HEK293 (cell line): ENCODE measurements at regions not wholly inside any gene's neighbourhood (a gene's known extent, or its start where the extent isn't known, plus 50 kb on each side); places are given as distances from the start of the nearest gene placed in this dataset.

ENCODE experiments used
- CTCF ChIA-PET: fragments of 350-600 bp; formaldehyde crosslinking; extraction: SDS; loops from one replicate; lab custom pipeline; 2021; ENCODE audit warnings: antibody characterized with exemption; lab: Yijun Ruan, JAX
- POLR2A ChIA-PET: fragments of 300-600 bp; formaldehyde crosslinking; extraction: SDS; loops from one replicate; lab custom pipeline; 2020; ENCODE audit warnings: antibody characterized with exemption, inconsistent platforms; lab: Yijun Ruan, JAX
- H3K27ac ChIP-seq: fragments of 200-500 bp; sonication (Bioruptor generic); 2 replicates; pipeline ENCODE4 v1.5.1; 2014; ENCODE audit warnings: low read depth, low read length, control low read depth, inconsistent platforms; ENCODE audit errors: extremely low read depth
- H3K36me3 ChIP-seq, 2 experiments: fragments of 200-500 bp in 1 of 2; sonication (Bioruptor generic) in 1 of 2; 1 replicate in 1 of 2; 2 replicates in 1 of 2; pipeline ENCODE4 v1.5.1; 2014 to 2017; ENCODE audit warnings: inconsistent platforms in 2 of 2, low read length in 2 of 2; ENCODE audit not compliant: control insufficient read depth in 2 of 2, insufficient read depth in 1 of 2
- H3K4me1 ChIP-seq: fragments of 200-500 bp; sonication (Bioruptor generic); 2 replicates; pipeline ENCODE4 v1.5.1; 2014; ENCODE audit warnings: mild to moderate bottlenecking, low read length, inconsistent platforms; ENCODE audit not compliant: control insufficient read depth, insufficient read depth
- H3K4me3 ChIP-seq: 2 replicates; pipeline ENCODE4 v1.5.1; 2011; ENCODE audit warnings: low read depth, mild to moderate bottlenecking, control low read depth, low read length, moderate library complexity
- H3K9me3 ChIP-seq: fragments of 200-500 bp; sonication (Bioruptor generic); 2 replicates; pipeline ENCODE4 v1.5.1; 2014; ENCODE audit warnings: low read depth, low read length, inconsistent platforms; ENCODE audit not compliant: control insufficient read depth, insufficient read depth
- BCL11B ChIP-seq: fragments of 450-650 bp; formaldehyde crosslinking; IDR thresholded peaks from 2 replicates; pipeline ENCODE4 v1.5.1; 2016; ENCODE audit warnings: low read depth, missing biosample characterization, missing genetic modification characterization
- EGR2 ChIP-seq: fragments of 450-650 bp; formaldehyde crosslinking; IDR thresholded peaks from 2 replicates; pipeline ENCODE4 v1.5.1; 2016; ENCODE audit warnings: low read depth, missing biosample characterization, missing genetic modification characterization
- HOXA7 ChIP-seq: sonication (generic); formaldehyde crosslinking; IDR thresholded peaks from 2 replicates; pipeline ENCODE4 v1.8.1; 2022; ENCODE audit warnings: missing genetic modification reagents, borderline replicate concordance
- HOXC10 ChIP-seq: sonication (generic); formaldehyde crosslinking; IDR thresholded peaks from 2 replicates; pipeline ENCODE4 v1.8.1; 2023; ENCODE audit warnings: mild to moderate bottlenecking, missing genetic modification reagents
- OSR2 ChIP-seq: fragments of 450-650 bp; formaldehyde crosslinking; IDR thresholded peaks from 2 replicates; pipeline ENCODE4 v1.5.1; 2016; ENCODE audit warnings: missing biosample characterization, missing genetic modification characterization
- OVOL3 ChIP-seq: fragments of 450-650 bp; formaldehyde crosslinking; IDR thresholded peaks from 2 replicates; pipeline ENCODE4 v1.5.1; 2016; ENCODE audit warnings: missing biosample characterization, missing genetic modification characterization
- PRDM1 ChIP-seq: fragments of 450-650 bp; formaldehyde crosslinking; IDR thresholded peaks from 2 replicates; pipeline ENCODE4; 2016; ENCODE audit warnings: missing biosample characterization, missing genetic modification characterization
- SALL2 ChIP-seq: fragments of 450-650 bp; formaldehyde crosslinking; IDR thresholded peaks from 2 replicates; pipeline ENCODE4 v1.5.0; 2017; ENCODE audit warnings: missing biosample characterization, mild to moderate bottlenecking, missing genetic modification characterization, borderline replicate concordance
- SCRT1 ChIP-seq: fragments of 450-650 bp; formaldehyde crosslinking; IDR thresholded peaks from 2 replicates; pipeline ENCODE4 v1.5.1; 2016; ENCODE audit warnings: missing biosample characterization, missing genetic modification characterization, borderline replicate concordance
- SETDB1 ChIP-seq: IDR thresholded peaks from one replicate; pipeline ENCODE4 v1.6.1; 2017; ENCODE audit warnings: mild to moderate bottlenecking, low read length, moderate library complexity, mixed read lengths; ENCODE audit not compliant: insufficient read length
- WT1 ChIP-seq: fragments of 450-650 bp; formaldehyde crosslinking; IDR thresholded peaks from 2 replicates; pipeline ENCODE4 v1.5.1; 2016; ENCODE audit warnings: missing biosample characterization, missing genetic modification characterization
- ZNF10 ChIP-seq: fragments of 450-650 bp; formaldehyde crosslinking; IDR thresholded peaks from 2 replicates; pipeline ENCODE4 v1.5.1; 2017; ENCODE audit warnings: missing biosample characterization, missing genetic modification characterization
- ZNF202 ChIP-seq: fragments of 450-650 bp; formaldehyde crosslinking; IDR thresholded peaks from 2 replicates; pipeline ENCODE4 v1.5.1; 2016; ENCODE audit warnings: missing biosample characterization, missing genetic modification characterization, borderline replicate concordance
- ZNF214 ChIP-seq: fragments of 450-650 bp; formaldehyde crosslinking; IDR thresholded peaks from 2 replicates; pipeline ENCODE4 v1.5.1; 2017; ENCODE audit warnings: missing biosample characterization, mild to moderate bottlenecking, missing genetic modification characterization, borderline replicate concordance
- ZNF248 ChIP-seq: fragments of 450-650 bp; formaldehyde crosslinking; IDR thresholded peaks from 2 replicates; pipeline ENCODE4 v1.5.1; 2017; ENCODE audit warnings: missing biosample characterization, missing genetic modification characterization
- ZNF302 ChIP-seq: fragments of 450-650 bp; formaldehyde crosslinking; IDR thresholded peaks from 2 replicates; pipeline ENCODE4 v1.5.1; 2016; ENCODE audit warnings: missing biosample characterization, missing genetic modification characterization, low read depth
- ZNF335 ChIP-seq: fragments of 450-650 bp; formaldehyde crosslinking; conservative IDR thresholded peaks from 2 replicates; pipeline ENCODE4 v1.5.1; 2016; ENCODE audit warnings: missing biosample characterization, missing genetic modification characterization
- ZNF362 ChIP-seq: fragments of 450-650 bp; formaldehyde crosslinking; IDR thresholded peaks from 2 replicates; pipeline ENCODE4 v1.5.1; 2016; ENCODE audit warnings: missing biosample characterization, missing genetic modification characterization
- ZNF529 ChIP-seq: fragments of 450-650 bp; formaldehyde crosslinking; IDR thresholded peaks from 2 replicates; pipeline ENCODE4 v1.5.1; 2017; ENCODE audit warnings: missing genetic modification characterization, missing biosample characterization; ENCODE audit not compliant: insufficient replicate concordance
- ZNF558 ChIP-seq: fragments of 450-650 bp; formaldehyde crosslinking; IDR thresholded peaks from 2 replicates; pipeline ENCODE4 v1.5.1; 2016; ENCODE audit warnings: missing biosample characterization, missing genetic modification characterization
- ZNF561 ChIP-seq: fragments of 450-650 bp; IDR thresholded peaks from 2 replicates; pipeline ENCODE4 v1.5.1; 2018; ENCODE audit warnings: missing biosample characterization, missing genetic modification characterization, borderline replicate concordance
- ZNF658 ChIP-seq: fragments of 450-650 bp; formaldehyde crosslinking; IDR thresholded peaks from 2 replicates; pipeline ENCODE4; 2016; ENCODE audit warnings: missing biosample characterization, missing genetic modification characterization
- ZNF747 ChIP-seq: fragments of 450-650 bp; formaldehyde crosslinking; IDR thresholded peaks from 2 replicates; pipeline ENCODE4 v1.5.1; 2016; ENCODE audit warnings: missing biosample characterization, missing genetic modification characterization
- ZSCAN18 ChIP-seq: fragments of 450-650 bp; formaldehyde crosslinking; IDR thresholded peaks from 2 replicates; pipeline ENCODE4 v1.5.1; 2016; ENCODE audit warnings: missing biosample characterization, missing genetic modification characterization
- ZSCAN23 ChIP-seq: fragments of 450-650 bp; formaldehyde crosslinking; IDR thresholded peaks from 2 replicates; pipeline ENCODE4 v1.5.1; 2016; ENCODE audit warnings: missing biosample characterization, missing genetic modification characterization
- ZSCAN5A ChIP-seq: fragments of 450-650 bp; formaldehyde crosslinking; IDR thresholded peaks from 2 replicates; pipeline ENCODE4 v1.5.1; 2016; ENCODE audit warnings: missing biosample characterization, missing genetic modification characterization
- ZXDB ChIP-seq: fragments of 450-650 bp; formaldehyde crosslinking; IDR thresholded peaks from 2 replicates; pipeline ENCODE4 v1.5.1; 2016; ENCODE audit warnings: missing biosample characterization, missing genetic modification characterization

GRCh38 chr1:191700922-191701321, 457.3 kb upstream of the RGS18 start:
- no peak for TF ChIP-seq ZNF529 (tag by site-specific recombination)
- TF ChIP-seq ZNF747 (tag by site-specific recombination): no peak
- no peak for TF ChIP-seq SCRT1
- TF ChIP-seq ZNF335: no peak
- TF ChIP-seq SETDB1: no peak
- TF ChIP-seq OSR2 (tag by site-specific recombination): no peak
- TF ChIP-seq SALL2 (tag by site-specific recombination): no peak
- ChIA-PET CTCF (interaction anchor here (0.6 kb wide), 1 partner anchor 47 kb away, joined by 4 read pairs; no protein-coding TSS in a partner anchor), POLR2A (no interaction called here)

GRCh38 chr1:191702124-191702523, 456.1 kb upstream of the RGS18 start:
- TF ChIP-seq ZSCAN18 (tag by site-specific recombination): no peak
- no peak for TF ChIP-seq WT1 (tag by site-specific recombination)
- TF ChIP-seq EGR2 (tag by site-specific recombination): no peak
- TF ChIP-seq HOXC10 (CRISPR knock-in tag): no peak
- TF ChIP-seq PRDM1: no peak
- TF ChIP-seq ZNF214 (tag by site-specific recombination): no peak
- TF ChIP-seq ZSCAN5A (tag by site-specific recombination): no peak
- TF ChIP-seq ZNF248 (tag by site-specific recombination): no peak
- no peak for TF ChIP-seq ZNF202 (tag by site-specific recombination)
- TF ChIP-seq ZXDB: no peak
- TF ChIP-seq ZNF561 (tag by site-specific recombination): no peak
- no peak for TF ChIP-seq HOXA7 (CRISPR knock-in tag)
- TF ChIP-seq ZNF558 (tag by site-specific recombination): no peak
- TF ChIP-seq ZNF10 (tag by site-specific recombination): no peak
- TF ChIP-seq BCL11B (tag by site-specific recombination): no peak
- TF ChIP-seq ZSCAN23 (tag by site-specific recombination): no peak
- TF ChIP-seq, all 188 proteins: peak for 0
- Histone ChIP-seq H3K4me1 (no peaks in the 10 kb centered on the region), H3K9me3 (no peaks in the 10 kb centered on the region), H3K27ac (no peak overlapping the region), H3K4me3 (no peak overlapping the region), H3K36me3 (no peaks in the 10 kb centered on the region)
- ChIA-PET CTCF (no interaction called here), POLR2A (no interaction called here)

More at GRCh38 chr1:191700922-191701321, 457.3 kb upstream of the RGS18 start:
- Histone ChIP-seq H3K9me3 (no peaks in the 10 kb centered on the region), H3K4me3 (no peak overlapping the region), H3K27ac (no peak overlapping the region), H3K36me3 (no peaks in the 10 kb centered on the region), H3K4me1 (no peaks in the 10 kb centered on the region)

GRCh38 chr1:191707288-191707687, 451.0 kb upstream of the RGS18 start:
- H3K4me1 ChIP-seq: no peaks in the 10 kb centered on the region
- CTCF ChIA-PET: no interaction called here
- TF ChIP-seq ZNF658: no peak
- no peak for TF ChIP-seq ZNF302 (tag by site-specific recombination)
- TF ChIP-seq ZNF362: no peak
- no peak for TF ChIP-seq OVOL3
- no peak for TF ChIP-seq PRDM1
- TF ChIP-seq SCRT1: no peak
- TF ChIP-seq, all 188 proteins: peak for 0
- Histone ChIP-seq H3K36me3 (no peaks in the 10 kb centered on the region), H3K4me3 (no peak overlapping the region), H3K9me3 (no peaks in the 10 kb centered on the region), H3K27ac (no peak overlapping the region)
- POLR2A ChIA-PET: no interaction called here
